GM23248 (cell line): ENCODE measurements at regions not wholly inside any gene's neighbourhood (a gene's known extent, or its start where the extent isn't known, plus 50 kb on each side); places are given as distances from the start of the nearest gene placed in this dataset.

Source experiments
- DNase-seq: peaks from one replicate; pipeline ENCODE4 v3.0.0-alpha.2; 2015
- H2AFZ ChIP-seq: fragments of 200-600 bp; sonication (generic); 2 replicates; pipeline ENCODE4 v1.6.1; 2016; ENCODE audit warnings: antibody characterized with exemption
- H3F3A ChIP-seq: fragments of 200-600 bp; sonication (generic); 2 replicates; pipeline ENCODE4 v1.6.1; 2016; ENCODE audit warnings: mild to moderate bottlenecking, antibody characterized with exemption, mixed run types; ENCODE audit not compliant: insufficient read depth
- H3K27ac ChIP-seq: fragments of 200-600 bp; sonication (generic); 2 replicates; pipeline ENCODE4 v1.5.1; 2016; ENCODE audit warnings: mild to moderate bottlenecking
- H3K27me3 ChIP-seq: fragments of 200-600 bp; sonication (generic); replicated peaks from 2 replicates; pipeline ENCODE4 v1.6.1; 2016; ENCODE audit warnings: mild to moderate bottlenecking; ENCODE audit not compliant: insufficient read depth
- H3K36me3 ChIP-seq: fragments of 200-600 bp; sonication (generic); 2 replicates; pipeline ENCODE4 v1.6.1; 2016; ENCODE audit warnings: low read depth, mild to moderate bottlenecking
- H3K4me1 ChIP-seq: fragments of 200-600 bp; sonication (generic); 2 replicates; pipeline ENCODE4 v1.6.1; 2016; ENCODE audit warnings: mild to moderate bottlenecking; ENCODE audit not compliant: insufficient read depth
- H3K4me2 ChIP-seq: fragments of 200-600 bp; sonication (generic); one replicate; pipeline ENCODE4 v1.6.1; 2016; ENCODE audit warnings: mild to moderate bottlenecking; ENCODE audit not compliant: unreplicated experiment
- H3K4me3 ChIP-seq: fragments of 200-600 bp; sonication (generic); 2 replicates; pipeline ENCODE4 v1.5.1; 2016; ENCODE audit warnings: mild to moderate bottlenecking
- H3K79me2 ChIP-seq: fragments of 200-600 bp; sonication (generic); 2 replicates; pipeline ENCODE4 v1.6.1; 2016; ENCODE audit warnings: mild to moderate bottlenecking; ENCODE audit not compliant: insufficient read depth
- H3K9ac ChIP-seq: fragments of 200-600 bp; sonication (generic); 2 replicates; pipeline ENCODE4 v1.6.1; 2016; ENCODE audit warnings: mild to moderate bottlenecking
- H3K9me2 ChIP-seq: fragments of 200-600 bp; sonication (generic); 2 replicates; pipeline ENCODE4 v1.6.1; 2016; ENCODE audit warnings: mixed run types, mild to moderate bottlenecking, moderate library complexity; ENCODE audit not compliant: insufficient read depth
- H3K9me3 ChIP-seq: fragments of 200-600 bp; sonication (generic); one replicate; pipeline ENCODE4 v1.6.1; 2017; ENCODE audit warnings: low read depth
- H4K20me1 ChIP-seq: fragments of 200-600 bp; sonication (generic); 2 replicates; pipeline ENCODE4 v1.6.0; 2016; ENCODE audit not compliant: insufficient read depth
- EZH2 ChIP-seq: fragments of 200-600 bp; sonication (generic); IDR thresholded peaks from 2 replicates; pipeline ENCODE4 v1.6.1; 2018; ENCODE audit warnings: antibody characterized with exemption, mild to moderate bottlenecking; ENCODE audit not compliant: insufficient read depth, poor library complexity, severe bottlenecking
- EZH2phosphoT487 ChIP-seq: fragments of 200-600 bp; sonication (generic); IDR thresholded peaks from 2 replicates; pipeline ENCODE4 v1.6.1; 2018; ENCODE audit warnings: antibody characterized with exemption, moderate library complexity, mild to moderate bottlenecking, low read depth; ENCODE audit not compliant: insufficient read depth
- WGBS, 2 experiments: methylation state at CpG; one replicate each; pipeline ENCODE4 v1.1.6; 2015 to 2017; ENCODE audit warnings: low lambda C conversion rate in 2 of 2, low coverage in 1 of 2; ENCODE audit errors: missing lambda C conversion rate in 2 of 2; 5-methylcytosine and 5-hydroxymethylcytosine counted together
- in situ Hi-C: fragments of 300-500 bp; cut with MboI; formaldehyde crosslinking; loops from 2 replicates; pipeline ENCODE4 v1.15.0; 2020

- DNase-seq: no peak
- Histone ChIP-seq H3F3A (no peaks in the 10 kb centered on the region), H3K4me1 (no peaks in the 10 kb centered on the region), H3K9ac (no peak overlapping the region), H3K9me3 (no peaks in the 10 kb centered on the region), H3K4me3 (no peak overlapping the region), H3K9me2 (no peaks in the 10 kb centered on the region), H3K27ac (no peak overlapping the region), H4K20me1 (no peaks in the 10 kb centered on the region), H2AFZ (no peak overlapping the region), H3K36me3 (no peaks in the 10 kb centered on the region), H3K79me2 (no peaks in the 10 kb centered on the region), H3K27me3 (no peaks in the 10 kb centered on the region), H3K4me2 (no peak overlapping the region)
- in situ Hi-C loops: no loop called here
- 40 to 50% methylated on average over 2 of the region's 2 CpGs for WGBS, 2 experiments
- TF ChIP-seq EZH2: no peak
- no peak for TF ChIP-seq EZH2phosphoT487
Measured at GRCh38 chrX:69260169-69260568, 94.9 kb upstream of the PJA1 start.

- H3F3A ChIP-seq: no peaks in the 10 kb centered on the region
- no peaks in the 10 kb centered on the region for H3K4me1 ChIP-seq
- H3K27ac ChIP-seq: no peak overlapping the region
- 66 to 71% methylated on average over 4 of the region's 4 CpGs for WGBS, 2 experiments
- in situ Hi-C loops: no loop called here
- H3K4me3 ChIP-seq: no peak overlapping the region
- no peaks in the 10 kb centered on the region for H3K79me2 ChIP-seq
- H3K36me3 ChIP-seq: no peaks in the 10 kb centered on the region
- DNase-seq: no peak
- no peak for TF ChIP-seq EZH2
- no peak for TF ChIP-seq EZH2phosphoT487
- no peaks in the 10 kb centered on the region for H3K9me3 ChIP-seq
- H3K4me2 ChIP-seq: no peak overlapping the region
- H3K27me3 ChIP-seq: no peaks in the 10 kb centered on the region
- H2AFZ ChIP-seq: no peak overlapping the region
- H3K9me2 ChIP-seq: no peaks in the 10 kb centered on the region
- H4K20me1 ChIP-seq: no peaks in the 10 kb centered on the region
- no peak overlapping the region for H3K9ac ChIP-seq
Measured at GRCh38 chrX:69258893-69259292, 93.6 kb upstream of the PJA1 start.

- Histone ChIP-seq H3K27me3 (no peaks in the 10 kb centered on the region), H3K9me3 (no peaks in the 10 kb centered on the region), H3K4me3 (no peak overlapping the region), H3K27ac (no peak overlapping the region), H2AFZ (no peak overlapping the region), H3F3A (no peaks in the 10 kb centered on the region), H3K9ac (no peak overlapping the region), H3K4me1 (no peaks in the 10 kb centered on the region), H3K79me2 (no peaks in the 10 kb centered on the region), H3K36me3 (no peaks in the 10 kb centered on the region), H4K20me1 (no peaks in the 10 kb centered on the region), H3K4me2 (no peak overlapping the region), H3K9me2 (no peaks in the 10 kb centered on the region)
- no peak for TF ChIP-seq EZH2phosphoT487
- no peak for TF ChIP-seq EZH2
- in situ Hi-C loops: no loop called here
- WGBS, 2 experiments: 42 to 55% methylated on average over 3 to 5 of the region's 5 CpGs
- no peak for DNase-seq
Measured at GRCh38 chrX:69257499-69258127, 92.4 kb upstream of the PJA1 start.

GRCh38 chrX:69256291-69256565 is 91.0 kb upstream of the PJA1 start:
- no peaks in the 10 kb centered on the region for H4K20me1 ChIP-seq
- H3K4me1 ChIP-seq: no peaks in the 10 kb centered on the region
- no peaks in the 10 kb centered on the region for H3K79me2 ChIP-seq
- no peaks in the 10 kb centered on the region for H3K9me2 ChIP-seq
- DNase-seq: no peak
- H3K36me3 ChIP-seq: no peaks in the 10 kb centered on the region
- no peaks in the 10 kb centered on the region for H3F3A ChIP-seq
- no peak overlapping the region for H3K27ac ChIP-seq
- H3K4me3 ChIP-seq: no peak overlapping the region
- no peak overlapping the region for H3K9ac ChIP-seq
- no peak overlapping the region for H3K4me2 ChIP-seq
- H2AFZ ChIP-seq: no peak overlapping the region
- in situ Hi-C loops: no loop called here
- no peak for TF ChIP-seq EZH2phosphoT487
- TF ChIP-seq EZH2: no peak
- H3K9me3 ChIP-seq: no peaks in the 10 kb centered on the region
- H3K27me3 ChIP-seq: no peaks in the 10 kb centered on the region
